Lung (tissue), 11 donors: ENCODE measurements at regions not wholly inside any gene's neighbourhood (a gene's known extent, or its start where the extent isn't known, plus 50 kb on each side); places are given as distances from the start of the nearest gene placed in this dataset.
"Not testable (repeated sequence)": the region's sequence is repeated elsewhere in the genome, so short reads cannot be mapped to it uniquely, and the experiment has no call there.

ENCODE experiments used
- ATAC-seq: fragments of 200-7000 bp; cut with Tn5 transposase; one replicate; pipeline ENCODE4 v1.9.1; 2020; ENCODE audit warnings: moderate number of reproducible peaks; ENCODE audit not compliant: insufficient read depth, low FRiP score
- DNase-seq, 3 donors: peaks; one replicate each; pipeline ENCODE4 v3.0.0-alpha.2; 2013 to 2017
- H3K27ac ChIP-seq, 2 donors: one replicate each; pipeline ENCODE4 v1.5.1; 2013; ENCODE audit warnings: mild to moderate bottlenecking in 2 of 2, moderate library complexity in 2 of 2, control low read depth in 1 of 2, inconsistent platforms in 1 of 2, low read depth in 1 of 2, low read length in 1 of 2
- H3K27me3 ChIP-seq, 3 donors: one replicate each; pipeline ENCODE4 v1.5.1; 2013; ENCODE audit warnings: low read length in 2 of 3; ENCODE audit not compliant: control insufficient read depth in 3 of 3, insufficient read depth in 3 of 3
- H3K36me3 ChIP-seq, 4 donors: one replicate each; pipeline ENCODE4 v1.5.1; 2013; ENCODE audit warnings: low read length in 4 of 4, mild to moderate bottlenecking in 1 of 4, moderate library complexity in 1 of 4; ENCODE audit not compliant: control insufficient read depth in 4 of 4, insufficient read depth in 4 of 4
- H3K4me1 ChIP-seq, 5 donors: one replicate each; pipeline ENCODE4 v1.5.1; 2013; ENCODE audit warnings: low read length in 5 of 5, mild to moderate bottlenecking in 2 of 5, moderate library complexity in 1 of 5; ENCODE audit not compliant: control insufficient read depth in 5 of 5, insufficient read depth in 5 of 5
- H3K4me3 ChIP-seq: one replicate; pipeline ENCODE4 v1.5.1; 2013; ENCODE audit warnings: mild to moderate bottlenecking, control low read depth, moderate library complexity
- H3K9ac ChIP-seq, 2 donors: one replicate each; pipeline ENCODE4 v1.5.1; 2013; ENCODE audit warnings: low read length in 2 of 2, control low read depth in 1 of 2; ENCODE audit not compliant: insufficient read depth in 1 of 2
- H3K9me3 ChIP-seq, 4 donors: one replicate each; pipeline ENCODE4 v1.5.1; 2013; ENCODE audit warnings: low read length in 3 of 4, mild to moderate bottlenecking in 1 of 4, moderate library complexity in 1 of 4; ENCODE audit not compliant: control insufficient read depth in 4 of 4, insufficient read depth in 3 of 4
- WGBS, 2 donors: extraction: QIAGEN DNeasy Blood & Tissue Kit; methylation state at CpG; one replicate each; pipeline ENCODE4 v1.1.7; 2013; 5-methylcytosine and 5-hydroxymethylcytosine counted together
- TF ChIP-seq, protein P1 (sequence below): IDR thresholded peaks from 2 replicates; pipeline ENCODE4 v1.5.1; 2012; ENCODE audit warnings: mild to moderate bottlenecking; ENCODE audit errors: control extremely low read depth, extremely low read depth
- donor health status: control.
- donor health status: control.
- donor health status: Bipolar disorder and iron deficiency.
- donor health status: healthy.
- donor health status: DM: yes; HTN: yes; CAD: no.

DNA sequence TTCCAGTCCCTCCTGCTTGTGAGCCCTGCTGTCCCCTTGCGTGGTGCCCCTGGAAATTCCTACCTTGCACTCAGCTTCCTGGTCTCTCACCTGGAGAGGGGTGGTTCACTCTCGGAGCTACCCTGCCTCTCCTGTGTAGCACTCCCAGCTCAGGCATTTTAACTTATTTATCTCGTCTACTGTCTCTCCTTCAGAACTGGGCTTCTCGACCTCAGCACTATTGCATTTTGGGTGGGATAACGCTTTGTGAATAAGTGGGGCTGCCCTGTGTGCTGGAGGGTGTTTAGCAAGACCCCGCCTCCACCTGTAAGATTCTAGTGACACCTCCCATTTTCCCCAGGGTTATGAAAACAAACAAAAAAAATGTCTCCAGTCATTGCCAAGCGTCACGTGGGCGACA is 56.0 kb upstream of the SORCS2 start:
- 55 to 56% methylated on average over 9 of the region's 9 CpGs for WGBS, 2 donors
- Histone ChIP-seq H3K36me3 (no peaks in the 10 kb centered on the region), H3K27ac (no peak overlapping the region), H3K9ac (no peak overlapping the region), H3K4me3 (no peak overlapping the region), H3K27me3 (no peaks in the 10 kb centered on the region), H3K4me1 (peaks cover 0 to 7% (median 0%) of the 10 kb centered on the region in 5 donors), H3K9me3 (peaks cover 0 to 3% (median 0%) of the 10 kb centered on the region in 4 donors)
- DNase-seq (no peak), ATAC-seq (no peak)
- TF ChIP-seq, protein P1, sequence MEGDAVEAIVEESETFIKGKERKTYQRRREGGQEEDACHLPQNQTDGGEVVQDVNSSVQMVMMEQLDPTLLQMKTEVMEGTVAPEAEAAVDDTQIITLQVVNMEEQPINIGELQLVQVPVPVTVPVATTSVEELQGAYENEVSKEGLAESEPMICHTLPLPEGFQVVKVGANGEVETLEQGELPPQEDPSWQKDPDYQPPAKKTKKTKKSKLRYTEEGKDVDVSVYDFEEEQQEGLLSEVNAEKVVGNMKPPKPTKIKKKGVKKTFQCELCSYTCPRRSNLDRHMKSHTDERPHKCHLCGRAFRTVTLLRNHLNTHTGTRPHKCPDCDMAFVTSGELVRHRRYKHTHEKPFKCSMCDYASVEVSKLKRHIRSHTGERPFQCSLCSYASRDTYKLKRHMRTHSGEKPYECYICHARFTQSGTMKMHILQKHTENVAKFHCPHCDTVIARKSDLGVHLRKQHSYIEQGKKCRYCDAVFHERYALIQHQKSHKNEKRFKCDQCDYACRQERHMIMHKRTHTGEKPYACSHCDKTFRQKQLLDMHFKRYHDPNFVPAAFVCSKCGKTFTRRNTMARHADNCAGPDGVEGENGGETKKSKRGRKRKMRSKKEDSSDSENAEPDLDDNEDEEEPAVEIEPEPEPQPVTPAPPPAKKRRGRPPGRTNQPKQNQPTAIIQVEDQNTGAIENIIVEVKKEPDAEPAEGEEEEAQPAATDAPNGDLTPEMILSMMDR = no peak

DNA sequence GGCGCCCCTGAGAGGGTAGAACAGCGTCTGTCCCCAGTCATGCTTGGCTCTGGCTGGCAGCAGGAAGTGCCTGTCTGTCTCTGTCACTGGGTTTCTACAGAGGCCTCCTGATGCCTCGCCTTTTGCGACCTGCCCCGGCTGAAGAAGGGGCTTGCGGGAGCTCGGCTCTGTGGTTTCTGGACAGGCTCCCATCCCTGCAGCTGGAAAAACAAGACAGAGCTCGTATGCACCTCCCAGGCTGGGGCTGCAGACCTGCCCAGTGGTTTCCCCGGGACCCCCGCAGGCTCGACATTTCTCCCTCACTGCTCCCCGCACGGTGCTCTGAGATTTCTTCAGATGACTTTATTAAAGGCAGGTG is 57.0 kb upstream of the SORCS2 start:
- H3K9me3 ChIP-seq = peaks cover 0 to 3% (median 0%) of the 10 kb centered on the region in 4 donors
- H3K27ac ChIP-seq = no peak overlapping the region
- no peak overlapping the region for H3K4me3 ChIP-seq
- no peak for DNase-seq
- H3K4me1 ChIP-seq = peaks cover 0 to 8% (median 0%) of the 10 kb centered on the region in 5 donors
- H3K9ac ChIP-seq = no peak overlapping the region
- TF ChIP-seq, protein P1 = no peak
- H3K36me3 ChIP-seq = no peaks in the 10 kb centered on the region
- no peak for ATAC-seq
- WGBS, 2 donors = 52 to 53% methylated on average over 13 of the region's 13 CpGs
- no peaks in the 10 kb centered on the region for H3K27me3 ChIP-seq

DNA sequence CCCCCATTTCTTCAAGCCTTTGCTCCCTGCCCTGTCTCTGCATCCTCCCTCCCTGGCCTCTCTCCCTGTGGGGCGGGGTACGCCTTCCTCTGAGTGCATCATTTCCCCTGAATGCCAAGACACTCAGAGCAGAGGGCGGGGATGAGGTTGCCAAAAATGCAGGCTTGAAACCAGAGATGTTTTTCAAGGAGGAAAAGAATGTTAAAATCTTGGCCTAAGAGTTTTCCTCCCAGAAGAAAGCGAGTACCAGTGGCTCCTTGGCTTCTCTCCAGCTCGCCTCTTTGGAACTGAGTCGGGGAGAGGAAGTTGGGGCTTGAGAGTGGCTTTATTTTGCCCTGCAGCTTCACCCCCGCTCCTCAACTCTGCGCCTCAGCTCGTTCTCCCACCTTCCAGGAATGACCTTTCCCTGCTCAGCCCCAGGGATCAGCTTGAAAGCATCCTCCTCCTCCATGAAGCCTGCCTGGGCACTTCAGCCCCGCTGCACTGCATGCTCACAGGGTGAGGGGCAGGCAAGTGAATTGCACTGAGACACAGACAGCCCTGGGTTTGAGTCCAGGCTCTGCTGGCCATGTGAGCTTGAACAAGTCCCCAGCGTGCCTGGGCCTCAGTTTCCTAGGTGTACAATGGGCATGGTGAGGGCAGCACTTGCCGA is 57.5 kb upstream of the SORCS2 start:
- ATAC-seq = peak; percentile 71
- H3K36me3 ChIP-seq = no peaks in the 10 kb centered on the region
- peaks cover 0 to 12% (median 0%) of the 10 kb centered on the region in 5 donors for H3K4me1 ChIP-seq
- H3K4me3 ChIP-seq = no peak overlapping the region
- H3K27me3 ChIP-seq = no peaks in the 10 kb centered on the region
- no peak overlapping the region for H3K27ac ChIP-seq
- TF ChIP-seq, protein P1 = no peak
- no peak overlapping the region for H3K9ac ChIP-seq
- DNase-seq = peak; percentile 64 to 69 (median 65)
- WGBS, 2 donors = 20 to 30% methylated on average over 12 of the region's 12 CpGs
- peaks cover 0 to 3% (median 0%) of the 10 kb centered on the region in 4 donors for H3K9me3 ChIP-seq

DNA sequence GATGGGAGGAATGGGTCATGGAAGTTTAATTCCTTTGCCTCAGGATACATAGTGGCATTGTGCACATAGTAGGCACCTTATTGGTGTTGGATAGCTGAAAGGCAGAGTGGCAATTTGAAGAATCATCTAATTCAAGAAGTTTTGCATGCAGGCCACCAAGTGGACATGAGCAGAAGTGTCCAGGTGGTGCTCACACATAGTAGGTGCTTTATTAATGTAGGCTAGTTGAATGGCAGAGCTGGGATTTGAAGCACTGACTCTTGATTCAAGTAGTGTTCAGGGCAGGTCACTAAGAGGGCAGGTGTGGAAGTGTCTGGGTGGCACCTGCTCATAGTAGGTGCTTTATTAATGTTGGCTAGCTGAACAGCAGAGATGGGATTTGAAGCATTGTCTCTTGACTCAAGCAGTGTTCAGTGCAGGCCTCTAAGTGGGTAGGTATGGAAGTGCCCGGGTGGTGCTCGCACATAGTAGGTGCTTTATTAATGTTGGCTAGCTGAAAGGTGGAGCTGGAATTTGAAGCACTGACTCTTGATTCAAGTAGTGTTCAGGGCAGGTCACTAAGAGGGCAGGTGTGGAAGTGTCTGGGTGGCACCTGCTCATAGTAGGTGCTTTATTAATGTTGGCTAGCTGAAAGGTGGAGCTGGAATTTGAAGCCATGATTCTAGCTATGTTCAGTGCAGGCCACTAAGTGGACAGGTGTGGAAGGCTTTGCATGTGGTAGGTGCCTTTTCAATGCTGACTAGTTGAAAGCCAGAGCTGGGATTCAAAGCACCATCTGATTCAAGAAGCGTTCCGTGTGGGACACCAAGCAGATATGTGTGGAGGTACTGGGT is 58.3 kb upstream of the SORCS2 start:
- not testable (repeated sequence) for H3K9ac ChIP-seq, ATAC-seq, H3K36me3 ChIP-seq, H3K4me3 ChIP-seq, DNase-seq, H3K27me3 ChIP-seq, H3K9me3 ChIP-seq, H3K27ac ChIP-seq
- WGBS, 2 donors = 86 to 93% methylated on average over 4 of the region's 4 CpGs
- peaks cover 0 to 14% (median 0%) of the 10 kb centered on the region in 5 donors for H3K4me1 ChIP-seq
